ENCODE measurements at regions not wholly inside any gene's neighbourhood (a gene's known extent, or its start where the extent isn't known, plus 50 kb on each side); places are given as distances from the start of the nearest gene placed in this dataset.

- Mint-ChIP-seq H3K27ac (ENCODE audit: unreplicated experiment) (no peak overlapping the region), H3K36me3 (ENCODE audit: low read depth, unreplicated experiment) (no peaks in the 10 kb centered on the region), H3K4me1 (ENCODE audit: low read depth, unreplicated experiment) (no peaks in the 10 kb centered on the region), H3K4me3 (ENCODE audit: unreplicated experiment) (no peak overlapping the region), H3K27me3 (ENCODE audit: low read depth, unreplicated experiment) (peaks cover 4% of the 10 kb centered on the region), H3K9me3 (ENCODE audit: unreplicated experiment) (peaks cover 4% of the 10 kb centered on the region)
- H3K4me1 ChIP-seq (ENCODE audit: insufficient read depth, low read length), result no peaks in the 10 kb centered on the region
- no peak for FAIRE-seq
- H3K4me3 ChIP-seq (ENCODE audit: insufficient read depth, low read depth, low read length), result no peak overlapping the region
- no peak overlapping the region for H2AFZ ChIP-seq (ENCODE audit: low read depth, low read length)
- H3K9me3 ChIP-seq (ENCODE audit: insufficient read depth, low read depth, low read length), result no peaks in the 10 kb centered on the region
- DNase-seq (ENCODE audit: low read depth), result no peak
- H3K36me3 ChIP-seq (ENCODE audit: insufficient read depth, low read length), result no peaks in the 10 kb centered on the region
- H3K27me3 ChIP-seq (ENCODE audit: insufficient read depth, low read length), result no peaks in the 10 kb centered on the region
- H4K20me1 ChIP-seq (ENCODE audit: insufficient read depth, low read length), result no peaks in the 10 kb centered on the region
- H3K79me2 ChIP-seq (ENCODE audit: insufficient read depth, low read length), result no peaks in the 10 kb centered on the region
- H3K27ac ChIP-seq (ENCODE audit: low read depth, low read length), result no peak overlapping the region
- no peak overlapping the region for H3K4me2 ChIP-seq (ENCODE audit: low read length)
- TF ChIP-seq CTCF (IDR thresholded peaks at IDR 0.05; ENCODE audit: insufficient read depth, low read depth, low read length) (no peak), EZH2 (IDR thresholded peaks at IDR 0.05; ENCODE audit: insufficient read depth, low read length) (no peak)
- H3K9ac ChIP-seq (ENCODE audit: low read length), result no peak overlapping the region
Measured at GRCh38 chr9:20138116-20138515, 349.3 kb upstream of the SLC24A2 start.

GRCh38 chr9:20137425-20137824, 348.6 kb upstream of the SLC24A2 start:
- Mint-ChIP-seq H3K27me3 (ENCODE audit: low read depth, unreplicated experiment) (peaks cover 4% of the 10 kb centered on the region), H3K36me3 (ENCODE audit: low read depth, unreplicated experiment) (no peaks in the 10 kb centered on the region), H3K27ac (ENCODE audit: unreplicated experiment) (no peak overlapping the region), H3K4me1 (ENCODE audit: low read depth, unreplicated experiment) (no peaks in the 10 kb centered on the region), H3K9me3 (ENCODE audit: unreplicated experiment) (peaks cover 4% of the 10 kb centered on the region), H3K4me3 (ENCODE audit: unreplicated experiment) (no peak overlapping the region)
- Histone ChIP-seq H3K9me3 (ENCODE audit: insufficient read depth, low read depth, low read length) (no peaks in the 10 kb centered on the region), H3K4me3 (ENCODE audit: insufficient read depth, low read depth, low read length) (no peak overlapping the region), H3K27ac (ENCODE audit: low read depth, low read length) (no peak overlapping the region), H3K27me3 (ENCODE audit: insufficient read depth, low read length) (no peaks in the 10 kb centered on the region), H4K20me1 (ENCODE audit: insufficient read depth, low read length) (no peaks in the 10 kb centered on the region), H3K4me1 (ENCODE audit: insufficient read depth, low read length) (no peaks in the 10 kb centered on the region), H3K79me2 (ENCODE audit: insufficient read depth, low read length) (no peaks in the 10 kb centered on the region), H2AFZ (ENCODE audit: low read depth, low read length) (no peak overlapping the region), H3K9ac (ENCODE audit: low read length) (no peak overlapping the region), H3K36me3 (ENCODE audit: insufficient read depth, low read length) (no peaks in the 10 kb centered on the region), H3K4me2 (ENCODE audit: low read length) (no peak overlapping the region)
- DNase-seq (ENCODE audit: low read depth), result no peak
- TF ChIP-seq CTCF (IDR thresholded peaks at IDR 0.05; ENCODE audit: insufficient read depth, low read depth, low read length) (no peak), EZH2 (IDR thresholded peaks at IDR 0.05; ENCODE audit: insufficient read depth, low read length) (no peak)
- no peak for FAIRE-seq

GRCh38 chr9:20135119-20135697, 346.4 kb upstream of the SLC24A2 start:
- DNase-seq (ENCODE audit: low read depth) (no peak), FAIRE-seq (no peak)
- no peak overlapping the region for H3K4me2 ChIP-seq (ENCODE audit: low read length)
- H3K9ac ChIP-seq (ENCODE audit: low read length), result no peak overlapping the region
- H3K9me3 ChIP-seq (ENCODE audit: insufficient read depth, low read depth, low read length), result no peaks in the 10 kb centered on the region
- TF ChIP-seq CTCF (IDR thresholded peaks at IDR 0.05; ENCODE audit: insufficient read depth, low read depth, low read length) (no peak), EZH2 (IDR thresholded peaks at IDR 0.05; ENCODE audit: insufficient read depth, low read length) (no peak)
- peaks cover 4% of the 10 kb centered on the region for H3K27me3 Mint-ChIP-seq (ENCODE audit: low read depth, unreplicated experiment)
- H3K9me3 Mint-ChIP-seq (ENCODE audit: unreplicated experiment), result no peaks in the 10 kb centered on the region
- H3K4me1 Mint-ChIP-seq (ENCODE audit: low read depth, unreplicated experiment), result no peaks in the 10 kb centered on the region
- H3K27me3 ChIP-seq (ENCODE audit: insufficient read depth, low read length), result no peaks in the 10 kb centered on the region
- no peak overlapping the region for H3K4me3 Mint-ChIP-seq (ENCODE audit: unreplicated experiment)
- H3K4me1 ChIP-seq (ENCODE audit: insufficient read depth, low read length), result no peaks in the 10 kb centered on the region
- no peak overlapping the region for H3K4me3 ChIP-seq (ENCODE audit: insufficient read depth, low read depth, low read length)
- H3K36me3 ChIP-seq (ENCODE audit: insufficient read depth, low read length), result no peaks in the 10 kb centered on the region
- H3K79me2 ChIP-seq (ENCODE audit: insufficient read depth, low read length), result no peaks in the 10 kb centered on the region
- no peaks in the 10 kb centered on the region for H3K36me3 Mint-ChIP-seq (ENCODE audit: low read depth, unreplicated experiment)
- no peak overlapping the region for H3K27ac ChIP-seq (ENCODE audit: low read depth, low read length)
- no peaks in the 10 kb centered on the region for H4K20me1 ChIP-seq (ENCODE audit: insufficient read depth, low read length)
- no peak overlapping the region for H3K27ac Mint-ChIP-seq (ENCODE audit: unreplicated experiment)
- no peak overlapping the region for H2AFZ ChIP-seq (ENCODE audit: low read depth, low read length)

Data from astrocyte (in vitro differentiated cells and primary cell).